IMR-90 (cell line): ENCODE measurements at regions not wholly inside any gene's neighbourhood (a gene's known extent, or its start where the extent isn't known, plus 50 kb on each side); places are given as distances from the start of the nearest gene placed in this dataset.

Experiments used
- BHLHE40 ChIP-seq: fragments of 150-350 bp; IDR thresholded peaks from 2 replicates; pipeline ENCODE4 v1.6.1; 2016; ENCODE audit warnings: mild to moderate bottlenecking, low read depth, low read length
- CEBPB ChIP-seq: IDR thresholded peaks from 2 replicates; pipeline ENCODE4 v1.6.1; 2012; ENCODE audit warnings: low read depth, low read length, improper control_type of control experiment
- CTCF ChIP-seq: conservative IDR thresholded peaks from 2 replicates; pipeline ENCODE4 v1.5.1; 2012; ENCODE audit warnings: mild to moderate bottlenecking, low read depth, low read length, improper control_type of control experiment
- ELK1 ChIP-seq: fragments of 150-350 bp; IDR thresholded peaks from 2 replicates; pipeline ENCODE4 v1.6.1; 2016; ENCODE audit warnings: low read depth, mild to moderate bottlenecking, low read length, moderate library complexity, borderline replicate concordance
- FOS ChIP-seq: fragments of 150-350 bp; IDR thresholded peaks from 2 replicates; pipeline ENCODE4 v1.6.1; 2016; ENCODE audit warnings: low read depth, low read length
- MAFK ChIP-seq: IDR thresholded peaks from 2 replicates; pipeline ENCODE4 v1.6.1; 2012; ENCODE audit warnings: low read depth, low read length, improper control_type of control experiment
- MAZ ChIP-seq: IDR thresholded peaks from 2 replicates; pipeline ENCODE4 v1.6.1; 2012; ENCODE audit warnings: low read depth, mild to moderate bottlenecking, low read length, improper control_type of control experiment, moderate library complexity, borderline replicate concordance
- MXI1 ChIP-seq: IDR thresholded peaks from 2 replicates; pipeline ENCODE4 v1.6.1; 2012; ENCODE audit warnings: low read depth, mild to moderate bottlenecking, low read length, moderate library complexity, borderline replicate concordance
- NFE2L2 ChIP-seq: fragments of 150-350 bp; IDR thresholded peaks from 2 replicates; pipeline ENCODE4 v1.6.1; 2016; ENCODE audit warnings: low read depth, mild to moderate bottlenecking, low read length
- POLR2A ChIP-seq: IDR thresholded peaks from 2 replicates; pipeline ENCODE4 v1.6.1; 2012; ENCODE audit warnings: mild to moderate bottlenecking, low read depth, low read length
- RFX5 ChIP-seq: IDR thresholded peaks from 2 replicates; pipeline ENCODE4 v1.8.0; 2012; ENCODE audit warnings: low read depth, mild to moderate bottlenecking, low read length, moderate library complexity
- SMC3 ChIP-seq: fragments of 150-350 bp; IDR thresholded peaks from 2 replicates; pipeline ENCODE4 v1.6.1; 2016; ENCODE audit warnings: low read depth, mild to moderate bottlenecking, antibody characterized with exemption, low read length, moderate library complexity

- no peak for TF ChIP-seq CTCF
- TF ChIP-seq POLR2A, result no peak
- no peak for TF ChIP-seq BHLHE40
- no peak for TF ChIP-seq MXI1
- no peak for TF ChIP-seq MAFK
- no peak for TF ChIP-seq CEBPB
- no peak for TF ChIP-seq SMC3
- TF ChIP-seq MAZ, result no peak
- no peak for TF ChIP-seq RFX5
- no peak for TF ChIP-seq NFE2L2
- TF ChIP-seq FOS, result no peak
- no peak for TF ChIP-seq ELK1
Measured at GRCh38 chr18:65995206-65995605, 244.4 kb downstream of the CDH7 start.
